Tibial nerve (tissue), 4 donors: ENCODE measurements at regions not wholly inside any gene's neighbourhood (a gene's known extent, or its start where the extent isn't known, plus 50 kb on each side); places are given as distances from the start of the nearest gene placed in this dataset.

Experiments used
- DNase-seq, 2 donors: peaks; one replicate each; pipeline ENCODE4 v3.0.0-alpha.2; 2019; ENCODE audit warnings: low spot score in 2 of 2
- H3K27ac ChIP-seq, 4 donors: fragments of 200-600 bp; sonication (generic) in 3 of 4; one replicate each; pipeline ENCODE4 v1.5.1; 2017 to 2019; ENCODE audit warnings: mild to moderate bottlenecking in 1 of 4
- H3K27me3 ChIP-seq, 2 donors: fragments of 200-600 bp; sonication (generic) in 1 of 2; one replicate each; pipeline versions ENCODE4 v1.5.1 to v1.6.0; 2017 to 2019
- H3K36me3 ChIP-seq, 3 donors: fragments of 200-600 bp; sonication (generic); one replicate each; pipeline ENCODE4 v1.5.1; 2018 to 2019
- H3K4me1 ChIP-seq, 4 donors: fragments of 200-600 bp; sonication (generic) in 3 of 4; one replicate each; pipeline ENCODE4 v1.5.1; 2017 to 2019
- H3K4me3 ChIP-seq, 4 donors: fragments of 200-600 bp; sonication (generic) in 3 of 4; one replicate each; pipeline ENCODE4 v1.5.1; 2017 to 2019; ENCODE audit warnings: mild to moderate bottlenecking in 1 of 4, moderate library complexity in 1 of 4
- H3K9me3 ChIP-seq, 4 donors: fragments of 200-600 bp; sonication (generic) in 3 of 4; one replicate each; pipeline ENCODE4 v1.5.1; 2017 to 2019
- CTCF ChIP-seq, 5 experiments: fragments of 200-600 bp in 3 of 5; fragments of 450-650 bp in 2 of 5; sonication (generic) in 3 of 5; IDR thresholded peaks; one replicate each; pipeline ENCODE4 v1.5.1; 2016 to 2019; ENCODE audit warnings: antibody characterized with exemption in 5 of 5, mild to moderate bottlenecking in 3 of 5, moderate library complexity in 2 of 5
- EP300 ChIP-seq, 2 donors: sonication (generic); formaldehyde crosslinking; IDR thresholded peaks; one replicate each; pipeline ENCODE4 v1.6.1; 2017; ENCODE audit warnings: antibody characterized with exemption in 2 of 2, mild to moderate bottlenecking in 1 of 2
- POLR2A ChIP-seq, 2 donors: fragments of 450-650 bp; IDR thresholded peaks; one replicate each; pipeline ENCODE4 v1.6.1; 2017; ENCODE audit warnings: antibody characterized with exemption in 2 of 2, mild to moderate bottlenecking in 2 of 2, moderate library complexity in 2 of 2
- WGBS, 2 donors: methylation state at CpG; one replicate each; pipeline ENCODE4 v1.1.5; 2018; 5-methylcytosine and 5-hydroxymethylcytosine counted together

- H3K27ac ChIP-seq = no peak overlapping the region
These were observed 241.1 kb downstream of the TENT5A start for GRCh38 chr6:81511423-81511822.

GRCh38 chr6:81495999-81496398 lies 256.5 kb downstream of the TENT5A start:
- DNase-seq = no peak
- H3K27ac ChIP-seq = no peak overlapping the region
- no peaks in the 10 kb centered on the region for H3K27me3 ChIP-seq
- no peak overlapping the region for H3K4me3 ChIP-seq
- H3K9me3 ChIP-seq = peaks cover 0 to 7% (median 0%) of the 10 kb centered on the region in 4 donors
- no peak for TF ChIP-seq EP300 (IDR thresholded peaks at IDR 0.05)
- no peak for TF ChIP-seq CTCF (IDR thresholded peaks at IDR 0.05)
- TF ChIP-seq POLR2A (IDR thresholded peaks at IDR 0.05) = no peak
- no peaks in the 10 kb centered on the region for H3K36me3 ChIP-seq
- 89 to 93% methylated on average over 1 of the region's 1 CpG for WGBS, 2 donors
- H3K4me1 ChIP-seq = peaks cover 0 to 3% (median 0%) of the 10 kb centered on the region in 4 donors

More at GRCh38 chr6:81511423-81511822, 241.1 kb downstream of the TENT5A start:
- 0 to 39% methylated on average over 1 of the region's 1 CpG for WGBS, 2 donors
- H3K9me3 ChIP-seq = peaks cover 0 to 4% (median 0%) of the 10 kb centered on the region in 4 donors
- DNase-seq = peak in 1 of 2 donors; percentile 8
- H3K27me3 ChIP-seq = no peaks in the 10 kb centered on the region
- TF ChIP-seq EP300 (IDR thresholded peaks at IDR 0.05) (no peak), CTCF (IDR thresholded peaks at IDR 0.05) (no peak), POLR2A (IDR thresholded peaks at IDR 0.05) (no peak)
- no peaks in the 10 kb centered on the region for H3K36me3 ChIP-seq
- peaks cover 0 to 9% (median 0%) of the 10 kb centered on the region in 4 donors for H3K4me1 ChIP-seq
- H3K4me3 ChIP-seq = no peak overlapping the region

GRCh38 chr6:81491454-81492101 lies 260.9 kb downstream of the TENT5A start:
- TF ChIP-seq POLR2A (IDR thresholded peaks at IDR 0.05) = no peak
- no peak for TF ChIP-seq CTCF (IDR thresholded peaks at IDR 0.05)
- TF ChIP-seq EP300 (IDR thresholded peaks at IDR 0.05) = no peak
- no peaks in the 10 kb centered on the region for H3K9me3 ChIP-seq
- no peak for DNase-seq
- no peak overlapping the region for H3K27ac ChIP-seq
- H3K27me3 ChIP-seq = no peaks in the 10 kb centered on the region
- no peak overlapping the region for H3K4me3 ChIP-seq
- H3K36me3 ChIP-seq = no peaks in the 10 kb centered on the region
- H3K4me1 ChIP-seq = peaks cover 0 to 10% (median 0%) of the 10 kb centered on the region in 4 donors

- Histone ChIP-seq H3K36me3 (no peaks in the 10 kb centered on the region), H3K27me3 (no peaks in the 10 kb centered on the region), H3K9me3 (no peaks in the 10 kb centered on the region), H3K4me3 (peak overlapping the region in 3 of 4 donors; percentile 4 to 33 (median 22)), H3K4me1 (peaks cover 0 to 10% (median 0%) of the 10 kb centered on the region in 4 donors), H3K27ac (peak overlapping the region in 3 of 4 donors; percentile 18 to 60 (median 34))
- WGBS, 2 donors = 30 to 31% methylated on average over 1 of the region's 1 CpG
- TF ChIP-seq EP300 (IDR thresholded peaks at IDR 0.05) = peak in 1 of 2 donors; percentile 41
- TF ChIP-seq POLR2A (IDR thresholded peaks at IDR 0.05) = no peak
- DNase-seq = peak; percentile 26 to 38
These were observed 265.0 kb downstream of the TENT5A start for GRCh38 chr6:81487489-81487888.

GRCh38 chr6:81486234-81486633 lies 266.2 kb downstream of the TENT5A start:
- Histone ChIP-seq H3K27me3 (no peaks in the 10 kb centered on the region), H3K27ac (no peak overlapping the region), H3K9me3 (no peaks in the 10 kb centered on the region), H3K36me3 (no peaks in the 10 kb centered on the region), H3K4me1 (peaks cover 0 to 6% (median 0%) of the 10 kb centered on the region in 4 donors), H3K4me3 (no peak overlapping the region)
- no peak for DNase-seq
- TF ChIP-seq POLR2A (IDR thresholded peaks at IDR 0.05) (no peak), EP300 (IDR thresholded peaks at IDR 0.05) (no peak), CTCF (IDR thresholded peaks at IDR 0.05) (no peak)
- WGBS, 2 donors = 54 to 70% methylated on average over 1 of the region's 1 CpG
